Left ventricle myocardium superior (tissue), 1 donor: ENCODE measurements at regions not wholly inside any gene's neighbourhood (a gene's known extent, or its start where the extent isn't known, plus 50 kb on each side); places are given as distances from the start of the nearest gene placed in this dataset.

ENCODE experiments used
- ATAC-seq: fragments of 200-7000 bp; cut with Tn5 transposase; one replicate; pipeline ENCODE4 v1.9.1; 2020; ENCODE audit warnings: mild to moderate bottlenecking, moderate library complexity
- DNase-seq: peaks from one replicate; pipeline ENCODE4 v3.0.0-alpha.2; 2020
- intact Hi-C: fragments of 100-400 bp; cut with micrococcal nuclease; formaldehyde crosslinking; loops from one replicate; pipeline ENCODE4 v1.11.0; 2022
- donor health status: DM: no; HTN: yes; CAD: no; lungs with severe emphysema.

- intact Hi-C loops: no loop called here
- ATAC-seq (no peak), DNase-seq (no peak)
These were observed 119.5 kb downstream of the NTMT2 start for GRCh38 chr1:170265234-170265633.

- intact Hi-C loops: no loop called here
- DNase-seq (no peak), ATAC-seq (no peak)
These were observed 121.6 kb downstream of the NTMT2 start for GRCh38 chr1:170267317-170267716.

GRCh38 chr1:170271430-170272161, 125.8 kb downstream of the NTMT2 start:
- DNase-seq (no peak), ATAC-seq (no peak)
- intact Hi-C loops: no loop called here

GRCh38 chr1:170273291-170274130, 127.8 kb downstream of the NTMT2 start:
- DNase-seq: peak; percentile 64
- intact Hi-C loops: no loop called here
- ATAC-seq: peak; percentile 94

DNA sequence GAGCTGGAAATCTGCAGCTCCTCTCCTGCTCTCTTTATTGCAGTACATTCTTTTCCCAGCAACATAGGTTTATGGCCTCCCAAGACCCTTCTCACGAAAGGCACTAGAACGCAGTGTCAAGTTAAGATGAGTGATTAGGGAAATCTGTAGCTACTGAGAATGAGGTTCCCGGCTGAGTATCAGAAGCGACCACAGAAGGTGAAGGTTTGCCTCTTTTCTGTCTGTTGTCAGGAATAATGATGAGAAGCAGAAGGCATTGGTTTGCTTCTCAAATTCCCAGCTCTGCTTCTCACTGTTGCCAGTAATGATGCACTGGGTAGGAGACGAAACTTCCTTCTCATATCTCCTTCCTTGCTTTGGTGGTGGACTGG, 128.4 kb downstream of the NTMT2 start:
- intact Hi-C loops: no loop called here
- DNase-seq (no peak), ATAC-seq (peak; percentile 27)

GRCh38 chr1:170277985-170278384, 132.2 kb downstream of the NTMT2 start:
- intact Hi-C loops: no loop called here
- DNase-seq (no peak), ATAC-seq (no peak)

GRCh38 chr1:170284016-170284415, 138.3 kb downstream of the NTMT2 start:
- no peak for DNase-seq
- intact Hi-C loops: no loop called here
- peak; percentile 23 for ATAC-seq

- intact Hi-C loops: no loop called here
- no peak for DNase-seq
- ATAC-seq: no peak
These were observed 138.8 kb downstream of the NTMT2 start for GRCh38 chr1:170284512-170284911.

DNA sequence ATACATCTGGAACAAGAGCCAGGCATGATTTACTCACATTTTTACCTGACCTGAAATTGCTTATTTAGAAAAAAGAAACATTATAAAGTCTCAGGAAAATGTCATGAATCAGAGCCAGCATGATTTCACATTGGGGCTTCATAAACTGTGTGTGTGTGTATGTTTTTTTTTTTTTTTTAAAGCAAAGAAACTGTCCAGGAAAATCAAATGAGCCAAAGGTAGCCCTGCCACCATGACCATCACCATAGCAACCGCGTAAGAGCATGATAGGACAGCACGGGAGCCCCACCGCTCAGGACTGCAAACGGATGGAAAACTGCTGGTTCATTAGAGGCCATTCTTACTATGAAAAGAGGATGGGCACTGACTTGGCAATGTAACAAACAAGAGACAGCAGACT, 139.2 kb downstream of the NTMT2 start:
- DNase-seq (no peak), ATAC-seq (no peak)
- intact Hi-C loops: no loop called here

- no peak for DNase-seq
- no peak for ATAC-seq
- intact Hi-C loops: no loop called here
These were observed 142.4 kb downstream of the NTMT2 start for GRCh38 chr1:170288155-170288554.

GRCh38 chr1:170290276-170290675, 144.5 kb downstream of the NTMT2 start:
- ATAC-seq (no peak), DNase-seq (no peak)
- intact Hi-C loops: no loop called here

- no peak for ATAC-seq
These were observed 145.2 kb downstream of the NTMT2 start for GRCh38 chr1:170290991-170291390.

DNA sequence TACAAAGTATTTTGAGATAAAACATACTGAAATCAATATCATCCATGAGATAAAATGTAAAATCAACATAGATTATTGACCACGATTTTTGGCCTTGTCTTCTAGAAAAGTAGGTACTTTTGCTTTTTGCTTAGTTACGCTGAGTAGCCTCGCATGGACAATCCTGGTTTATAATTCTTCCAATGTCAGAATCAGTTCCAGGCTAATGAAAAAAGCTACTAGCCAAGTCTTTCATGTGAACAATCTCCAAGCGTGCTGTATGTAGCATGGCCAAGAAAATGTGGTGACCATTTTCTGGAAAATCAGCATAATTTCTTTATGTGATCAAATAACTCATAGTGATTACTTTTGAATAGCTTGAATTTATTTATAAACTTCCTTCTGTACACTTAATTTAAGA, 145.8 kb downstream of the NTMT2 start:
- ATAC-seq: no peak
- intact Hi-C loops: no loop called here

More at GRCh38 chr1:170290991-170291390, 145.2 kb downstream of the NTMT2 start:
- intact Hi-C loops: no loop called here
- no peak for DNase-seq

DNA sequence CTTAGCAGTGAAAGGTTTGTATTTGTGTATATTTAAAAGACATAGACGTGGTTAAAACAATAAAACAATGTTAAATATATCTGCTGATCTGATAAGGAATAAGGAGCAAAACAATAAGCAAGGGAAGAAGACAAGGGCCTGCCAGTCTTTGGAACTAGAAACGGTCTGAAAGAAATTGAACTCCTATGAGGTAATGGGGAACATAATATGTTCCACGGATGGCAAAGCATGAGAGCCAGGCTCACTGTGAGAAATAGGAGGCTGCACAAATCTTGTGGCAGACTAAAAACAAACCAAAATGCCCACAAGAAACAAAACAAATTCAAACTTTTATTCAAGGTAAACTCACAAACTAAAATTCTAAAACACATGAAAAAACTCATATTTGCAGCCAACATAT, 150.5 kb downstream of the NTMT2 start:
- DNase-seq (no peak), ATAC-seq (no peak)
- intact Hi-C loops: no loop called here

More for the DNA sequence above, 145.8 kb downstream of the NTMT2 start:
- no peak for DNase-seq

- intact Hi-C loops: no loop called here
- ATAC-seq (no peak), DNase-seq (no peak)
These were observed 150.9 kb downstream of the NTMT2 start for GRCh38 chr1:170296642-170297041.

DNA sequence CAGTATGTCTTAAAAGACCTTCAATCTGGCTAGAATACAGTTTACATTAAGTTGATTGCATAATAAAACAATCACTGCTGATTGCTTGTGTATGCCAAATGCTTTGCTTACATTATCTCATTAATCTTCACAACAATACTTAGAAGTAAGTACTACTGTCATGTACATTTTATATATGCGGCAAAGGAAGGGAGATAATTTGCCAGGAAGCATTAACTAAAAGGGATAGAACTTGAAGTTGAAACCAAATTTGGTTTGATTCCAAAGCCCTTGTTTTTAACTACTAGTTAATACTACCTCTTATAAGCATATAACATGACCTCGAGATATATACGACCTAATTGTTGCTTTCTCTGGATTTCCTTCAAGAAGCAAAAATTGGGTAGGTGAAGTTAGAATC, 155.8 kb downstream of the NTMT2 start:
- intact Hi-C loops: no loop called here
- no peak for DNase-seq
- no peak for ATAC-seq

DNA sequence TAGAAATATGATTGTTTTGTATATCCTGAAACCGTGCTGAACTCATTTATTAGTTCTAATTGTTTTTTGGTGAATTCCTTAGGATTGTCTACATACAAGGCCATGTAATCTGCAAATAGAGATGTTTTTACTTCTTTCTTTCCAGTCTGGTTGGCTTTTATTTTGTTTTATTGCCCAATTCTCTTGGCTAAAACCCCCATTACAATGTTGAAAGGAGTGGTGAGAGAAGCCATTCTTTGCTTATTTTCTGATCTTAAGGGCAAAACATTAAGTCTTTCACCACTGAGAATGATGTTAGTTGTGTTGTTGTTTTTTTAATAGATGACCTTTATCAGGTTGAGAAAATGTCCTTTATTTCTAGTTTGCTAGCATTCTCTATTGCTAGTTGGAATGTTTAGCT, 157.3 kb downstream of the NTMT2 start:
- DNase-seq: no peak
- intact Hi-C loops: no loop called here
- no peak for ATAC-seq

DNA sequence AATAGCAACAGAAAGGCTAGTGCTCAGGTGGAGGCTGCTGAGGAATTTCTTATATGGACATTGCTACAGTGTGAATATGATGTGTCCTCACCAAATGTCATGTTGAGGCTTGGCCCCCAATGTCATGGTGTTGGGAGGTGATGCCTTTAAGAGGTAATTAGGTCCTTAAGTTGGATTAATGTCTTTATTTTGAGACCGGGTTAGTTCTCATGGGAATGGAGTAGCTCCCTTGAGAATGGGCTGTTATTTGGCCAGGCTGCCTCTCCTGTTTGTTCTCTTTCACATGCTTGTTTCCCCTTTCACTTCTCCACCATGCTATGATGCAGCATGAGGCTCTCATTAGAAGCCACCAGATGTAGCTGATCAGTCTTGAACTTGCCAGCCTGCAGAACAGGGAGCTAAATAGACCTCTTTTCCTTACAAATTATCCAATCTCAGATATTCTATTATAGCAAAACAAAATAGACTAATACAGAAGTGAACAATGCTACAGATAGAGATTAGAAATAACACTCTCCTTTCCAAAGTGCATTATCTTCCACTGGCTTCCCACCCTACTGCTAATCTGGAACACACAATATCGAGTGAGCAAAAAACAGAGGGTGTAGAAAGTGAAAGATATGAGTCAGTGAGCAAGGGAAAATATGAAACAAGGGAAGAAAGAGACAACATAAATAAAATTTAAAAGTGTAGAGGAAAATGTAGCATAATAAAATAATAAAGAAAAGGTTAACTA, 160.2 kb downstream of the NTMT2 start:
- intact Hi-C loops: no loop called here

GRCh38 chr1:170306513-170306910, 160.8 kb downstream of the NTMT2 start:
- intact Hi-C loops: no loop called here
- DNase-seq (no peak), ATAC-seq (no peak)

More for the DNA sequence above, 160.2 kb downstream of the NTMT2 start:
- DNase-seq (no peak), ATAC-seq (no peak)

- DNase-seq: no peak
- ATAC-seq: peak; percentile 52
- intact Hi-C loops: no loop called here
These were observed 161.2 kb downstream of the NTMT2 start for GRCh38 chr1:170306948-170307347.
